PC-9 (cell line): ENCODE measurements at regions not wholly inside any gene's neighbourhood (a gene's known extent, or its start where the extent isn't known, plus 50 kb on each side); places are given as distances from the start of the nearest gene placed in this dataset.

Source experiments
- BruUV-seq: library from RNA; stranded (reverse); fragments of 400-500 nt; replicated peaks from 2 replicates; lab custom pipeline; 2021; lab: Mats Ljungman, UMichigan
- CTCF ChIA-PET: fragments of 300-600 bp; sonication (Branson Sonifier 250); formaldehyde crosslinking; loops from one replicate; lab custom pipeline; 2022; ENCODE audit warnings: antibody characterized with exemption; lab: Charles Lee
- POLR2A ChIA-PET: fragments of 300-600 bp; sonication (Branson Sonifier 250); formaldehyde crosslinking; loops from one replicate; lab custom pipeline; 2022; ENCODE audit warnings: antibody characterized with exemption; ENCODE audit not compliant: unreplicated experiment; lab: Charles Lee
- DNase-seq, 2 experiments: peaks; one replicate each; pipeline versions ENCODE4 v3.0.0 to v3.0.0-alpha.2; 2015 to 2022; ENCODE audit warnings: mixed read lengths in 1 of 2
- H2AFZ ChIP-seq: fragments of 200-600 bp; sonication (generic); 2 replicates; pipeline ENCODE4 v1.8.1; 2017; ENCODE audit warnings: antibody characterized with exemption
- H3F3A ChIP-seq: fragments of 200-600 bp; sonication (generic); 2 replicates; pipeline ENCODE4 v1.8.1; 2017; ENCODE audit warnings: antibody characterized with exemption, mild to moderate bottlenecking, low read depth; ENCODE audit not compliant: insufficient read depth
- H3K27ac ChIP-seq: fragments of 200-600 bp; sonication (generic); 2 replicates; pipeline ENCODE4 v1.6.1; 2016; ENCODE audit warnings: mixed run types
- H3K27me3 ChIP-seq: fragments of 200-600 bp; sonication (generic); 2 replicates; pipeline ENCODE4 v1.6.1; 2016; ENCODE audit warnings: low read depth, mixed run types; ENCODE audit not compliant: insufficient read depth
- H3K36me3 ChIP-seq: fragments of 200-600 bp; sonication (generic); 2 replicates; pipeline ENCODE4 v1.6.1; 2016; ENCODE audit warnings: low read depth, mixed run types
- H3K4me1 ChIP-seq: fragments of 200-600 bp; sonication (generic); replicated peaks from 2 replicates; pipeline ENCODE4 v1.6.1; 2016; ENCODE audit warnings: mixed run types; ENCODE audit not compliant: insufficient read depth
- H3K4me2 ChIP-seq: fragments of 200-600 bp; sonication (generic); 2 replicates; pipeline ENCODE4 v1.6.1; 2017; ENCODE audit warnings: mixed run types
- H3K4me3 ChIP-seq: fragments of 200-600 bp; sonication (generic); 2 replicates; pipeline ENCODE4 v1.6.1; 2016; ENCODE audit warnings: mixed run types
- H3K79me2 ChIP-seq: fragments of 200-600 bp; sonication (generic); 2 replicates; pipeline ENCODE4 v1.6.1; 2017; ENCODE audit warnings: low read depth, mixed run types
- H3K9me2 ChIP-seq: fragments of 200-600 bp; sonication (generic); 2 replicates; pipeline ENCODE4 v1.8.1; 2017; ENCODE audit warnings: mild to moderate bottlenecking; ENCODE audit not compliant: insufficient read depth
- H3K9me3 ChIP-seq: fragments of 200-600 bp; sonication (generic); 2 replicates; pipeline ENCODE4 v1.8.1; 2016; ENCODE audit warnings: low read depth; ENCODE audit not compliant: insufficient read depth
- H4K20me1 ChIP-seq: fragments of 200-600 bp; sonication (generic); 2 replicates; pipeline ENCODE4 v1.8.1; 2017; ENCODE audit not compliant: insufficient read depth
- EZH2 ChIP-seq: fragments of 200-600 bp; sonication (generic); IDR thresholded peaks from 2 replicates; pipeline ENCODE4 v1.8.0; 2017; ENCODE audit warnings: antibody characterized with exemption, low read depth
- intact Hi-C: fragments of 100-400 bp; cut with micrococcal nuclease; formaldehyde crosslinking; loops from one replicate; pipeline ENCODE4 v1.10.0; 2022; ENCODE audit not compliant: unreplicated experiment
- TF ChIP-seq, protein P1 (sequence below): fragments of 200-600 bp; sonication (generic); conservative IDR thresholded peaks from 2 replicates; pipeline ENCODE4 v1.6.1; 2017; ENCODE audit warnings: mixed run types, antibody characterized with exemption, mild to moderate bottlenecking, moderate library complexity

DNA sequence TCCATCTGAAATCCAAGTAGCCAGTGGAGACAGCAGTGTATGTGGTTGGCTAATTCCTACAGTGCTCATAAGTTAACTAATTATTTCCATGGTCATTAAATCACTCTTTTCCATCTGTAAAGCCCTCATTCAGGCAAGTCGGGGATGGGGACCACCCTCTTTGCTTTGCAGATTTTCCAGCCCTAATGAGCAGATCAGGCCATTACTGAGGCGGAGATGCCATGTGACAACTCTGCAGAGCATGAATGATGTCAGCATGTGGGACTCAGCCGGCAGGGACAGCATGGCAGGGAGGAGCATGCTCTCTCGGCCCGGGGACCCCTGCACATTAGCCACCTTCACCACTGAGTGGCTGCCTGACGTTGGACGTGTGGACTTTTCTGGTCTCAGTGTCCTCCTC is 623.3 kb upstream of the CDH4 start:
- no peak for DNase-seq
- TF ChIP-seq, protein P1, sequence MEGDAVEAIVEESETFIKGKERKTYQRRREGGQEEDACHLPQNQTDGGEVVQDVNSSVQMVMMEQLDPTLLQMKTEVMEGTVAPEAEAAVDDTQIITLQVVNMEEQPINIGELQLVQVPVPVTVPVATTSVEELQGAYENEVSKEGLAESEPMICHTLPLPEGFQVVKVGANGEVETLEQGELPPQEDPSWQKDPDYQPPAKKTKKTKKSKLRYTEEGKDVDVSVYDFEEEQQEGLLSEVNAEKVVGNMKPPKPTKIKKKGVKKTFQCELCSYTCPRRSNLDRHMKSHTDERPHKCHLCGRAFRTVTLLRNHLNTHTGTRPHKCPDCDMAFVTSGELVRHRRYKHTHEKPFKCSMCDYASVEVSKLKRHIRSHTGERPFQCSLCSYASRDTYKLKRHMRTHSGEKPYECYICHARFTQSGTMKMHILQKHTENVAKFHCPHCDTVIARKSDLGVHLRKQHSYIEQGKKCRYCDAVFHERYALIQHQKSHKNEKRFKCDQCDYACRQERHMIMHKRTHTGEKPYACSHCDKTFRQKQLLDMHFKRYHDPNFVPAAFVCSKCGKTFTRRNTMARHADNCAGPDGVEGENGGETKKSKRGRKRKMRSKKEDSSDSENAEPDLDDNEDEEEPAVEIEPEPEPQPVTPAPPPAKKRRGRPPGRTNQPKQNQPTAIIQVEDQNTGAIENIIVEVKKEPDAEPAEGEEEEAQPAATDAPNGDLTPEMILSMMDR: no peak
- TF ChIP-seq EZH2: no peak
- intact Hi-C loops: no loop called here
- H2AFZ ChIP-seq: no peak overlapping the region
- CTCF ChIA-PET: no interaction called here
- H3K27me3 ChIP-seq: peaks cover 82% of the 10 kb centered on the region
- H3K9me3 ChIP-seq: no peaks in the 10 kb centered on the region
- POLR2A ChIA-PET: no interaction called here
- no peaks in the 10 kb centered on the region for H3F3A ChIP-seq
- no peaks in the 10 kb centered on the region for H3K79me2 ChIP-seq
- no peaks in the 10 kb centered on the region for H3K4me1 ChIP-seq
- H3K4me2 ChIP-seq: no peak overlapping the region
- H3K36me3 ChIP-seq: no peaks in the 10 kb centered on the region
- BruUV-seq: no TSS peak
- no peak overlapping the region for H3K27ac ChIP-seq
- H3K4me3 ChIP-seq: no peak overlapping the region
- H3K9me2 ChIP-seq: no peaks in the 10 kb centered on the region
- H4K20me1 ChIP-seq: no peaks in the 10 kb centered on the region

DNA sequence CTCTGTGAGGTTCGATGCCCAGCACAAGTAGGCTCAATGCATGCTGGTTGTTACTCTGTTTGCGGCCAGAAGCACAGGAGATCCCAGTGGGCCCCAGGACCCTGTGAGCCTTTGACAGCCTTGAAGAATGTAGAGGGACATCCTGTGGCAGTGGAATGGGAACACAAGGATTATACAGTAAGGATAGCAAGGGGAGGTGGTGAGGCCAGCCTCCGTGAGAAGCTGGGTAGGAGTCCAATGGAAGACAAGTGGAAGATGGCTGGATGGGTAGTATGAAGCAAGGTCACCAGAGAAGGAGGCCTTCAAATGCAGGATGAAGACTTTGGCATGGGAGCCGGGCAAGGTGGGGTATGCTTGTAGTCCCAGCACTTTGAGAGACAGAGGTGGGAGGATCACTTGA is 622.9 kb upstream of the CDH4 start:
- H3K36me3 ChIP-seq: no peaks in the 10 kb centered on the region
- DNase-seq: no peak
- H3K79me2 ChIP-seq: no peaks in the 10 kb centered on the region
- H4K20me1 ChIP-seq: no peaks in the 10 kb centered on the region
- H3K9me3 ChIP-seq: no peaks in the 10 kb centered on the region
- CTCF ChIA-PET: no interaction called here
- no peak overlapping the region for H3K27ac ChIP-seq
- peaks cover 82% of the 10 kb centered on the region for H3K27me3 ChIP-seq
- H3K4me3 ChIP-seq: no peak overlapping the region
- TF ChIP-seq, protein P1: no peak
- no peak for TF ChIP-seq EZH2
- H3K4me1 ChIP-seq: no peaks in the 10 kb centered on the region
- no peak overlapping the region for H3K4me2 ChIP-seq
- POLR2A ChIA-PET: no interaction called here
- H3F3A ChIP-seq: no peaks in the 10 kb centered on the region
- no TSS peak for BruUV-seq
- no peaks in the 10 kb centered on the region for H3K9me2 ChIP-seq
- no peak overlapping the region for H2AFZ ChIP-seq
- intact Hi-C loops: no loop called here

DNA sequence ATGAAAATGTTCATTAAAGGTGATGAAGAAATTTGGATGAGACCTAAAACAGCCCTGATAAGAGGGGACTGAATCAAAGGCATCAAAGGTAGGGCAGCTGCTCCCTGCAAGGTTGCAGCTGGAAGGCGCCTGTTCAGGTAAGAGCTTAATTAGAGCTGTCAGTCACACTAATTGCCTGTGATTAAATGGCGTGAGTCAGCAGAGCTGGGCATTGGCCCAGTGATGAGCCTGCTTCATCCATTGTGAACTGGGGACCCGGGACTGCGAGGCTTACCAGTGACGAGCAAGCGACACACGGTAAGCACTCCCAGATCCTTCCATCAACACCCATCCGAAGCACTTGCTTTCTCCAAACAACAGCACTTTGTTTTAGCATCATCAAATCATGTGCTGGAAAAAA is 621.5 kb upstream of the CDH4 start:
- Histone ChIP-seq H3K27me3 (peaks cover 84% of the 10 kb centered on the region), H3K4me1 (no peaks in the 10 kb centered on the region), H4K20me1 (no peaks in the 10 kb centered on the region), H3K27ac (no peak overlapping the region), H2AFZ (no peak overlapping the region), H3K9me3 (no peaks in the 10 kb centered on the region), H3K79me2 (no peaks in the 10 kb centered on the region), H3K9me2 (no peaks in the 10 kb centered on the region), H3K4me3 (no peak overlapping the region), H3F3A (no peaks in the 10 kb centered on the region), H3K4me2 (no peak overlapping the region), H3K36me3 (no peaks in the 10 kb centered on the region)
- no peak for DNase-seq
- BruUV-seq: no TSS peak
- intact Hi-C loops: no loop called here
- no peak for TF ChIP-seq EZH2
- TF ChIP-seq, protein P1: no peak
- ChIA-PET POLR2A (no interaction called here), CTCF (no interaction called here)
